ENCODE measurements at regions not wholly inside any gene's neighbourhood (a gene's known extent, or its start where the extent isn't known, plus 50 kb on each side); places are given as distances from the start of the nearest gene placed in this dataset.

DNA sequence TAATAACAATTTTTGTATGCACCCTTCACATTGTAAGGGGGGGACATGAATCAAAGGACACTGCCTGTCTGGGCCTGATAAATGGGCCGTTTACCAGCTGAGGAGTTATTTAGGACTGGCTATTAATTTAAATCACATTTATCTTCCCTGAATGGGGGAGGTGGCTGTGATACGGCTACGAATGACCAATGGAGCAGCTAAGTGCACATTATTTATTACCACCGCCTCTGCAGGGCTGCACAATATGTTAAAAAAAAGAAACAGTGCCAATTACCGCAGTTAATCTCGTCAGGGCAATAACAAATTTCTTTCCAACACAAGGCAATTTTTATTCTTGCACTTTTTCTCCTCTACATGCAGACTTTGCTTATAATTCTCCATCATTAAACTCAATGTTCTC is 318.4 kb downstream of the IRX2 start:
- no peak for DNase-seq

DNA sequence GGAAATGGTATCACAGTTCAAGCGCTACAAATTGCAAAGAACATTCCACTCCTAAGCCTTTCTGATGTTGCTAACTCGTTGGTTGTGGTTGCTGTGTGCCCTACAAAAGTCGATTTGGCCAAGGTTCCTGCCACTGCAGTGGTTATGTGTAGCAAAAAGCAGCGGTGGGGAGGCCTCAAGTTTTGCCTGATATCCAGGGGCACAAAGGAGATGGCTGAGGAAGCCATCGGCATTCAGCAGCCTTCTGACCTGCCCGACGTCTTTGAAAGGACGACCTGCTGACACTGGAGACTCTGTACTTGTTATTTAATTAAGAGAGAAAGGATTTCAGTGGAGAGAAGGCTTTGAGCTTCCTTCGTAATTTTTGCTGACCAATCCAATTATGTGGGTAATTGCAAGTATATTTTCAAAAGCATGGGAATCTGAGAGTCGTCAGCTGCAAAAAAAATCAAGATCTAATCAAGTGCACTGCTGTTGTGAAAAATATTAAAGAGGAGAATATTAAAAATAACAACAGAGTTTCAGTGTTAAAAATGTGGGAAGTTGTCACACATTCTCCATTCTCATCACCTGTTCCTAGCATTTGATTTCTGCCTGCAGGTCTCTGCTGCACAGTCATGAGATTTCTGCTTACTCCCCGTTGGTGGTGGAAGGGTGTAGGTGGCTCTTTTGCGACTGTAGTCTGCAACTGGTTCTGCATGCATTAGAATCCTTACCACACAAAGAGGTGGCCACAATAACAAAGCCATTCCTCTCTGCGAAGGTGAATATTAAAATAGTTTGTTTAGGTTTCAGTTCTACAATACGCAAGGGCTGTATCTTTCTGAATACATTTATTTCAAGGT is 319.2 kb downstream of the IRX2 start:
- DNase-seq, result no peak

DNA sequence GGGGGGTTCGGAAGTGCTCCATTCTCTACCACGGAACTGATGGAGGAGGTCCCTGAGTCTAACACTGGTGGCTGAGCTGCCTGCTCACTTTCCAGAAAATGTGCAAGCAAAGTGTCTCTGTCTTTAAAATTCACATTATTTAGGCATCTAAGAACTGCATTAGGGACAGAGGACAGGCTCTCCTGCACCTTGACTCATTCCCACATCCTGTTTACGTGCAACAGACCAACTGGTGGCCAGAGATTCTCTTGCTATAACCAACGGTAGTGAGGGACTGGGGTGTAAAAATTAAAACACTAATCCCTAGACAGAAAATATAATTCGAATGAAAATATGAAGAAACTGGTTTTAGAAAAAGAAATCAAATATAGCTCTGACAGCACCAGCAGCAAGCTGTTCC is 320.9 kb downstream of the IRX2 start:
- no peak for DNase-seq

DNA sequence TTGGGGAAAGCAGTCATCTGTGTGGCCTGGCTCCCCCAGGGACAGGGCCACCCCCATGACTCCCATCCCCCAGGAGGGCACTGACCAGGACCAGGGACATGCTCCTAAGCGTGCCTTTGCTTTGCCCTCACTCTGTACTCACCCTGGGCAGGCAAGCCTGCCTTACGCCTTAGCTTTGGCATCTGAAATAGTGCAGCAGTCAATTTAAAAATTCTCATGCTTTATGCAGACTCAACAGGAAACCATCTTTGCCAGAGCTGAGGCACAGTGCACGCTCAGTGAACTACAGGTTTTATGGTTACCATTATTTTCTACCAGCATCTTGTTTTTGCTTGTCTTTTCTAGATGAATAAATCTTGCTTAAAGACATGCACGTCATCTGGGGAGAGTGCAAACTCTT is 323.5 kb downstream of the IRX2 start:
- no peak for DNase-seq

DNA sequence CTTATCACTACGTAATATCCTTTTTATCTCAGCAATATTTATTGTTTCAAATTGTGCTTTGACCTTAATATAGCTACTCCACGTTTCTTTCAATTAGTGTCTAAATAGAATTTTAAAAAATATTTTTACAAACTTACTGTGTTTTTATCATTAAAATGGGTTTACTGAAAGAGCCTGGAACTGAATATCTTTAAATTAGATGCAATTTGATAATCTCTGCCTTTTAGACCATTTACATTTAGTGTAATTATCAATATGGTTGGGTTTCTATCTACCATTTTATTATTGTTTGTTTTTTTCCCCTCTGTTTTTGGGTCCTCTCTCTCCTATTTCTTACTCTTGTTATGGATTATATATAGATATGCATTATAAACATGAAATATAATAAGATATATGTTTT is 327.8 kb downstream of the IRX2 start:
- no peak for DNase-seq

DNA sequence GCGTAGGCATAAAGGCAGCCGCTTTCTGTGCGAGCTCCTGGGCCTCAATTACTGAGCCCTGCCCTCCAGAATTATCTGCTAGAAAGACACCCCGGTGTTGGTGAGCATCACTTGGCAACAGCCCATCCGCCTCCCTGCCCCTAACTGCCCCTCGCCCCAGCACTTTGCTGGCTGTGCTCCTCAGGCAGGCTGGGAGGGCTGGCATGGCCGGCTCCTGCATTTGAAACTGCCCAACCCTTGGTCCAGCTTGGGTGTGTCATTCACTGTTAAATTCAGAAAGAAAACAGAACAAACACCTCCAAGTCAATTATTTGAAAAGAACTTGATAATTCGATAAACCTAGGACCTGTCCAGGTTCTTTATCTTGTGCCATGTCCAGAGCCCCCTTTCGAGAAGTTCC is 334.2 kb downstream of the IRX2 start:
- no peak for DNase-seq

DNA sequence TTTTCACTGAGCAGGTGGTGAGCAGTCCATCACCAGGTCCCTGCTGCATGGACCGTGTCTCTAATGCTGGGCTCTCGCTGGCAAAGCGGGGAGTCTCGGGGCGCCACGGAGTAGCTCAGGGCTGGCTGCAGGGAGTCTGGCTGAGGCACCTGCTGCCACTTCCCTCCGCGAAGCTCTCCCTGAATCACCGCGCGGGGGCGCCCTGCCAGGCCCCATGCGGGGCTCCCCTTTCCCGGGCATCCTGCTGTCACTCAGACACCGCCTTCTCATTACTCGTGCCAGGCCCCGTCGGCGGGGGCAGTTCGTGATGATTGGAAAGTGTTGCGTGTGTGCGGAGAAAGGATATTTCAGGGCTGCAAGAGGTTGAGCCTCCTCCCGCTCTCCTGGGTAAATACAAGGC is 335.8 kb downstream of the IRX2 start:
- DNase-seq, result no peak

DNA sequence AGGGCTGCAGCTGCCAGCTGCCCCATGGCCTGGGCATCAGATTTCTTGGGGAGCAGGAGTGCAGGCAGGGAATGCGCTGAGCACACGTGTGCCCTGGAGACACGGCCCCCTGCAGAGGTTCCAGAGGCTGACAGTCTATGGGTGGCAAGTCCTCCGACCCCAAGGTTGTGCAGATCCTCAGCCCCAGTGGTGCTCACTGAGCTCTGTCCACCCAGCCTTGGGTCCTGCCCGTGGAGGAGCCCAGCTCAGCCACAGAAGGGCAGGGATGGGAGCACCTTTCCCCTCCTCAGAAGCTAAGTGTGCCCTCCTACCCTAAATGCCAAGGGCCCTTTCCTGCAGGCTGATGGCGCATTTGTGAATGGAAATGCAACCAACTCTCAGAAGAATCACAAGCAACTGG is 341.0 kb downstream of the IRX2 start:
- no peak for DNase-seq

DNA sequence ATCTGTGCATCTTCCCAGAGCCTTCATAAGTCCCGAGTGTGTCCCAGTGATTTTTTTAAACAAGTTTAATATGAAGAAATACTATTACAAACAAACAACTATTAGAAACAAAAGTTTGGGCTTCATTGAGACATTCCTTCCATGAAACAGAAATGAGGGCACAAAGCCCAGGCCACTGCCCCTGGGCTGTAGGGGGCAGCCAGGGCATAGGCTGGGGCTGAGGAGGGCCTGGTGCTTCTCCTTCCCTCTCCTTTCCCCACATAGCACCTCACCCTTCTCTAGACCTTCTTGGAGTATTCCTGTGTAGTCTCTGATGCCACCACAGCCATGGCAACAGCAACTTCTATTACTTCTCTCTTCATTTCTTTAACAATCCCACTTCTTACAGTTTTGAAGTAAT is 348.2 kb downstream of the IRX2 start:
- no peak for DNase-seq

DNA sequence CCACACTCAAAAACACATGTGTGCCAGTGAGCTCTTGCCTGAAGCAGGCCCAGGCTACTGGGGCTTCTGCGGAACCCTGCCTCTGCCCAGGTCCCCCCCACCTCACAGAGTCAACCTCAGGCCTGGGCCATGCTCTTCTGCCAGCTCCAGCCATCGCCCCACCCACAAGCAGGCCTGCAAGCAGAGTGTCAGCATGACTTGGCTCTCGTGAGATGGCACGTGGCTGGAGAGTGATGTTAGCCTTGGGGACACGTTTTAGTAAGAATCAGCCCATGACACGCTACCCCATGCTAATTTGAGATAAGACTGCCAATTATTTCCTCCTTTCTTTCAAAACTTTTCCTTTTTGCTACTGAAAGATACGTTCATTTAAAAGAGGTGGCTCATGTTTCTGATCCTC is 351.7 kb downstream of the IRX2 start:
- no peak for DNase-seq

DNA sequence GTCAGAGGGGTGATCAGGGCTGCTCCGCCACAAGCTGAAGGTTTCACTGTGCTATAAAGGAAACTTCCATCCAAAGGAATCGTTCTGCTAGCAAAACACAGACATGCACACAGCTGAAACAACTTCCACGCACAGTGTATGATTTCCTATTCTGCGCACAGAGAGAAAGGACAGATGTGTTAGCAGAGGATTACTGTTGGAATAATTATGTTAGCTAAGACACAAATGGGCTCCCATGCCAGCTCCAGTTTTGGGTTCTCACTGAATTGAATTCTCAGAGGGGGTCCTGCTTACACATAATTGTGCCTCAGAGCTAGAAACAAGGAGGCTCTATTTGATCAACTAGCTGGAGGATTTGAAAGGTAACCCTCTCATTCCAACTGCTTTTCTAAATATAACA is 352.4 kb downstream of the IRX2 start:
- DNase-seq, result no peak

DNA sequence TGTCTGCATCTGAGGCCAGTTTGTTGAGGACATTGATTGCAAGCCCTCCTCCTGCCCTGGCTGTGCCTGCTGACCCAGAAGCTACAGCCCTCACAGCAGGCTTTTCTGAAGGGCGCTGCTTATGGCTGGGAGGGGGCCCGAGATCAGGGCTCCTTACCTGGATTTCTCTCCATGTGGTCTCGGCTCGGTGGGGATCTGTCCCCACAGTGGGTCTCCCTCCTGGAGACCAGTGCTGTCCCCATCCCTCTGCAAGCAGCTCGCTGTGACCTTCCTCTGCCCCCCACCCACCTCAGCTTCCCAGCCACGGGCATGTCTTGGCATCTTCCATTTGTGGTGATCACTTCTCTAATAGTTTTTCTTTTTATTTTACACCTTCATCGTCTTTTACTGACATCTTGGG is 357.9 kb downstream of the IRX2 start:
- no peak for DNase-seq

DNA sequence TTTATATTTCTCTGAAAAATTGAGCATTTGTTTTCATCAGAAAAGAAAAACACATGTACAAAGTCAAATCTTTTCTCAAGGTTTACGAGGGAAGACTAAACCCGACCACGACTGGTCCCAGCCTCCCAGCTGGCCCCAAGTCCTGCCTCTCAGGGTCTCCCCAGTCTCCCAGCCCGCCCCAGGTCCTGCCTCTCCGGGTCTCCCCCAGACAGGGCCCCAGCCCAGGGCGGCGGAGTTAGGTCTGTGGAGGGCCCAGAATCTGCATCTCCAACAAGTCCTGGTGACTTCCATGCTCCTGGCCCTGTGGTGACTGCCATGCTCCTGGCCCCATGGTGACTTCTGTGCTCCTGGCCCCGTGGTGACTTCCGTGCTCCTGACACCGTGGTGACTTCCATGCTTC is 359.9 kb downstream of the IRX2 start:
- no peak for DNase-seq

DNA sequence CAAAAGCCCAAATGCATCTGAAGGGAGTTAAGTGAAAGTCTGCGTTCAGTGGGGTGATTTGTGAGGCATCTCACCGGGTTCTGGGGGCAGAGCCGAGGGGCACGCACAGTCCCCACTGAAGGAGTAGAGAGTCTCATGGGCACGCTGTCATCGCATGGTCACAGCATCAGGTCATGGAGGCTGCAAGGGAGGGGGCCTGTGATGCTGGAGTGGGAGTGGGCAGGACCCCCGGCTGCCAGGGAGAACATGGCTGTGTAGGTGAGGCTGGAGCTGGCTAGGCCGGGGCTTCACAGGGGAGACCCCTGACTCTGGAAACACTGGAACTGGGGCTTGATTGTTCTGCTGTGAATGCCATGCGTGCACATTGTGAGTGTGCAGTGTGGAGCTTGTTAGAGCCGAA is 360.5 kb downstream of the IRX2 start:
- no peak for DNase-seq

DNA sequence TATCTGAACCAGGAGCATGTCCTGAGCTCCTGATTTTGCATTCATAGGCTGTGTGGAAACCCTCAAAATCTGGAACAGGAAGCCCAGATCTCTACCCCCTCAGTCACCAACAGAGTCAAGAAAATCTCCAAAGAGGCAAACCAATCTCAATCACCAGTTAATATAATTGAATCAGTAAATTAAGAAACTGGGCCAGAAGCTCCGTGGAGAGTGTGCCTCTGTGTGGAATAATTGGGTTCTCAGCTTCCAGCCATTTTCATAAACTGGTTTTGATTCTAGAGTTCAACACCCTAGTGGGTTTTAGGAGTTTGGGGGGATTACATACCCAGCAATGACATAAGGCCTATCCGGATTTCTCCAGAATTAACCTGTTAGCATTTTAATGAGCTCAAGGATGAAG is 362.9 kb downstream of the IRX2 start:
- DNase-seq, result no peak

DNA sequence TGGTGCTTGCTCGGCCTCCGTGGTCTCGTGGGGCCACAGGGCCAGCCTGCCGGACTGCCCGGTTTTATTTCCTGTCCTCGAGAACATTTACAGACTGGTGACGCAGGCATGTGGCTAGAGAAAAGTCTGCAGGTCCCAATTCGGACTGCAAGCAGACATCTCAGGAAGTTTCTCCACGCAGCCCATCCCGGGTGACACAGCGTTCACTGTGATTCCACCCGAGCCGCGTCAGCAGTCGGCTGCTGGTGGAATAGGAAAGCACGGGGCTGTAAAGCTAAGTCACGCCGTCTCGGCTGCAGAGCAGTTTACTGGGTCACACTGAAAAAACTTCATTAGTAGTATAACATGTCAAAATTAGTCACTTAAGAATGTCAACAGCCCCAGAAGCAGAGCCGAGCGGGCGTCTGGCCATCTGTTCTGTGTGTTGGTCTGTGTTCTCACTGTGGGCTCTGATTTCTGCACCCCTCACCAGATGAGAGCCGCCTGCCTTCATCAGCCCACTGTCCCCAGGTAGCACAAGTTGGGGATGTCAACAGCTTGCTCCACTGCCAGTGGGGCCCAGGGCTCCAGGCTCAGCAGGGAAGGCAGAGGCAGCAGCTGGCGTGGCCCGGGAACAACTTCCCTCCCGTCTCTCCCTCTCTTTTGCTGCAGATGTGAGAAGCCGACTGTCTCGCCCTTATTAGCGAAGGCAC is 363.7 kb downstream of the IRX2 start:
- peak; percentile 29 for DNase-seq

DNA sequence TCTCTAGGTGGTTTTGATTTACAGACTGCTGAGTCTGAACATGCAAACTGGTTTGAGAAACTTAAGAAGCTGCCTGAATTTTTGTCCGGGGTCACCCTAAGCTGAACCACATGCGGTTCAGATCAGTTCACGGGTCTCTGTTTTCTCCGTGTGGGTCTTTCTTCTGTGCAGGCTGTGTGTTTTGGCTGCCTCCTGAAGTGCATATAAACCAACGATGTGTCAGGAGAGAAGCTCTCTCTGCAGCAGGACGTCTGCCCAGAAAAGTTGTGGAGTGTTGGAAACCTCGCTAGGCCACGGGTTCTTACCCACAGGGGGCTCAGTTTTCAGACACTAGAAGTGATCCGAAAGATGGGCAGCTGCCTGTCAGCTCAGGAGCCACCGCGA is 364.2 kb downstream of the IRX2 start:
- DNase-seq, result peak; percentile 1

DNA sequence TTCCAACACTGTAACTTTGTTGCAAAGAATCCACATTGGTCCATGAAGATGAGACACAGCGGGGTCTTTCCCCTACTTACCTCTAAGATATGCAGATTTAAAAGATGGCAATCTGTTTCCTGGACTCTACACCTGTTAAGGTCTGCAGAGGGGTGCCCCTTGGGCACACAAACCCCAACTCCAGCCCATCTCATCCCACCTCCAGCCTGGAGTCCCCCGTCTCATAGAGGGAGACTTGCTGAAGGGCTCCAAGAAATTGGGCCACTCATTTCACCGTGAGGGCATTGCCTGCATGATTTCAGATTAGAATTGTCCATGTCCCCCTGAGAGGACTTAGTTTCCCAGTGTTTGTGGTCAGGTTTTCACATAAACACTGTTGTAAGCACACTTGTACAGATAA is 365.7 kb downstream of the IRX2 start:
- DNase-seq, result no peak

DNA sequence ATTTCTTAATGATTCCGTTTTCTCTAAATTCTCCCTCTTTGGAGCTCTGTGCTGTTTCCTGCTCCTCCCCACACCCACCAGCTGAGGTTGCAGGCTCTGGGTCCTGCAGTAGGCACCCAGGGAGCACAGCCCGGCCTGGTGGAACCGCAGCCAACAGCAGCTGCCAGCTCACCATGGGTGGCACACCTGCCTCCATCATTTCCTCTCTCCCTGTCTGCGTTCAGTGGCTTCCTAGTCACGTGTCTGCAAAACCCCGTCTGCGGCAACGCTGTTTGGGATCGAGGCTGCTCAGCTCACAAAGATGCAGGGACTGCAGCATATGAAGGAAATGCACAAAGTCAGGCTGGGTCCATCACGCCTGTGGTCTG is 367.8 kb downstream of the IRX2 start:
- DNase-seq, result no peak

DNA sequence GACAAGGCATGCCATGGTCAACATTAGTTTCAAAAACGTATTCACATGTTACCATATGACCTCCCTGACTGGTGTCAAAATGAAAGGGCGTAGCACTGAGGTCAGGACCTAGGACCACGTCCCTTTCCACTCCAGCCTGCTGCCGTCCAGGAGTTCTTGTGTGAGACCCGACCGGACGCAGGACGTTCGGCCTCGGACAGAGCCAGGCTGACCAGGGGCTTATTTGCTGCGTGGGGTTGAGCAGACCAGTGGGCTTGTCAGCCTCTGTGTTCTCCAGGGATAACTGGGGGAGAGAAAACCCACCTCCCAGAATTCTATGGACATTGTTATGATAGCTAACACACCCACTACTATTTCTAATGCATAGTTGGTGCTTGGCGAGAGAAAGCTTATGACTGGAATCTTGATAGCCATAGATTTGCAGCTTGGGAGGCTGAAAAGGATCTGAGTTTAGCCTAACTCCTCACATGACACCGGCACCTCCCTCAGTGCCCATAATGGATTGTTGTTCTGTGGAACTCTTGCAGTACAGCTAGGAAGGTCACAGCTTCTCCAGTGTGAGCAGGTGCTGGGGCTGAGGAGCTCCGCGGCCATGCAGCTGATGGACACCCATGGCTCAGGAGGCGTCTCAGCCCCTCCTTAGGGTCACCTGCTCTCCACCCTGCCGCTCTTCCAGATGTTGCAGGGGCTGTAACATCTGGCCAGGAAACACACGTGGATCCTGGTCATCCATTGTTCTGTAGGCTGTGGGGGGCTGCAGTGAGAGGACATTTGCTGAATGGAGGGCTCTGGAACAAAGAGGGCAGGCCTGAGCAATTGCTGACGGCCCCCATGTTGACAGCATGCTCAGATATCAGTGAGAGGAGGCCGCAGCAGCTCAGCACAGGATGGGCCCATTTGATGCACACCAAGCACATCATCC is 368.4 kb downstream of the IRX2 start:
- no peak for DNase-seq

DNA sequence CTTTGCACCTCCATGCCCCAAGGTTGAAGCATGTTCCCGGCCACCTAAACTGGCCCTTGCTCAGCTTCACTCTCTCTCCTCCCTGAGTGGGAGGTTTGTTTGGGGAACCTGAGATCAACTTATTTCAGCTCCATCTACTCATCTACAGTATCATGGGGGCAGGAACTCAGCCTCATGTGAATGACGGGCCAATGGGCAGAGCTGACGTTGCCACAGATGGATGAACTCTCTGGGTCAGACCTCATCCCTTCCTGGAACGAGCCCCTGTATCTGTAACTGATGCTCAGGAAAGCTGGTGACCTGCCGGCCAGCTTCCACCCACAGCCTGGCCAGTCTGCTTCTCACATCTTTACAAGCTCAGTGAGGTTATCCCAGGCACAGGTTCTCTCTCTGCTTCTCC is 369.6 kb downstream of the IRX2 start:
- DNase-seq, result no peak

DNA sequence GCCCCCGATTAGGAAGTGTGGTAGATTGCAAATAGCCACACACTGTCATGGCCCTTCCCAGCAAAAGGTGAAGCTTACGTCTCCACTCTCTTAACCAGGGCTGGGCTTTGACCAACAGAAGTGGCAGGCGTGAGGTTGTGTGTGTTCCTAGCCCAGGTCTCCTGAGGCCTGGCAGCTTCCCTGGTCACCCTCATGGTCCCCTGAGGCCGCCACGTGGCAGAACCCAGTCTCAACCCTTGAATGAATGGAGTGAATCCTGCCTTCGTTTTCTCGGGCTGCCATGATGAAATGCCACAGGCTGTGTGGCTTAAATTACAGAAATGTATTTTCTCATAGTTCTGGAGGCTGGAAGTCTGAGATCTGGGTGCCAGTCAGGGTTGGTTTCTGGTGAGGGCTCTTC is 370.4 kb downstream of the IRX2 start:
- DNase-seq, result no peak

DNA sequence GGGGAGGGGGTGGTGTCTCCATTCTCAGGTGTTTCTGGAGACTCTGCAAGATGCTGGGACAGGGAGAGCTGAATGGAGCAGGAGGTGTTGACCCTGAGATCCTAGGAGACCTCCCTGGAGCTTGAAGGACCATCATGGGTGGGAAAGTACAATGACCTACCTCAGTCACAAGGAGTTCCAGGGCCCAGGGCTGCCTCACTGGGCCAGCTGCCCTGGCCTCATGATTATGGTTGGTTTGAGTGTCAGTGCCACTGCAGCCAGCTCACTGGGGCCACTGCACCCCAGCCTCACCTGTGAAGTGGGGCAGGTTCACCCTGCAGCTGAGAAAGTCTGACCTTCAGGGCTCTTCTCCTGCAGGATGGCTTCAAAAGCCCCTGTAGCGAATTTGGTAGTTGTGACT is 372.5 kb downstream of the IRX2 start:
- DNase-seq, result no peak

DNA sequence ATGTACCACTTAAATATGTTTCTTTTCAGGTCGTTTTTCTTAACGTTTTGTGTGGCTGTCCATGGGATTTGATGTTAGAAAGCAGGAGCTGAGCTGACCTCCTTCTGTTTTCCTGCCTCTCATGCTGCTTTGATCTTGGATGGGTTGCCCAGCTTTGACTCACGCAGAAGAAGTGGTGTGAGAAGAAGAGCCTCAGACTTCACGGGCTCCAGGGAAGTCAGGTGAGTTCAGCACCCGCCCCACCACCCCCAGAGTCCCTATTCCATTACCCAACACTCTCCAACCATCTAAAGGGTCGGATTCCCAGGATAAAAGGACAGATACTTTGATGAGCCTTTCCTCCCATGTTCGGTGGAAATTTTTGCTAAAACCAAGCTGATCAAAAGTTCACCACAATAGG is 373.4 kb downstream of the IRX2 start:
- DNase-seq, result no peak

Data from hindlimb muscle (tissue), 1 donor.